ENCODE measurements at regions not wholly inside any gene's neighbourhood (a gene's known extent, or its start where the extent isn't known, plus 50 kb on each side); places are given as distances from the start of the nearest gene placed in this dataset.

- H3K36me3 ChIP-seq: no peaks in the 10 kb centered on the region
- no peak overlapping the region for H3K4me3 ChIP-seq
- no peaks in the 10 kb centered on the region for H3K9me3 ChIP-seq
- ATAC-seq (no peak), FAIRE-seq (no peak), DNase-seq (no peak)
- H3K27me3 ChIP-seq: no peaks in the 10 kb centered on the region
- no peaks in the 10 kb centered on the region for H3K4me1 ChIP-seq
- intact Hi-C loops (cut with DNase I): no loop called here
- WGBS, 2 donors: 76 to 82% methylated on average over 7 of the region's 7 CpGs
- no peak overlapping the region for H3K27ac ChIP-seq
- TF ChIP-seq, protein P1, sequence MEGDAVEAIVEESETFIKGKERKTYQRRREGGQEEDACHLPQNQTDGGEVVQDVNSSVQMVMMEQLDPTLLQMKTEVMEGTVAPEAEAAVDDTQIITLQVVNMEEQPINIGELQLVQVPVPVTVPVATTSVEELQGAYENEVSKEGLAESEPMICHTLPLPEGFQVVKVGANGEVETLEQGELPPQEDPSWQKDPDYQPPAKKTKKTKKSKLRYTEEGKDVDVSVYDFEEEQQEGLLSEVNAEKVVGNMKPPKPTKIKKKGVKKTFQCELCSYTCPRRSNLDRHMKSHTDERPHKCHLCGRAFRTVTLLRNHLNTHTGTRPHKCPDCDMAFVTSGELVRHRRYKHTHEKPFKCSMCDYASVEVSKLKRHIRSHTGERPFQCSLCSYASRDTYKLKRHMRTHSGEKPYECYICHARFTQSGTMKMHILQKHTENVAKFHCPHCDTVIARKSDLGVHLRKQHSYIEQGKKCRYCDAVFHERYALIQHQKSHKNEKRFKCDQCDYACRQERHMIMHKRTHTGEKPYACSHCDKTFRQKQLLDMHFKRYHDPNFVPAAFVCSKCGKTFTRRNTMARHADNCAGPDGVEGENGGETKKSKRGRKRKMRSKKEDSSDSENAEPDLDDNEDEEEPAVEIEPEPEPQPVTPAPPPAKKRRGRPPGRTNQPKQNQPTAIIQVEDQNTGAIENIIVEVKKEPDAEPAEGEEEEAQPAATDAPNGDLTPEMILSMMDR (IDR thresholded peaks at IDR 0.05): no peak
Observed at GRCh38 chr9:79902825-79903600, 331.2 kb downstream of the TLE4 start.

DNA sequence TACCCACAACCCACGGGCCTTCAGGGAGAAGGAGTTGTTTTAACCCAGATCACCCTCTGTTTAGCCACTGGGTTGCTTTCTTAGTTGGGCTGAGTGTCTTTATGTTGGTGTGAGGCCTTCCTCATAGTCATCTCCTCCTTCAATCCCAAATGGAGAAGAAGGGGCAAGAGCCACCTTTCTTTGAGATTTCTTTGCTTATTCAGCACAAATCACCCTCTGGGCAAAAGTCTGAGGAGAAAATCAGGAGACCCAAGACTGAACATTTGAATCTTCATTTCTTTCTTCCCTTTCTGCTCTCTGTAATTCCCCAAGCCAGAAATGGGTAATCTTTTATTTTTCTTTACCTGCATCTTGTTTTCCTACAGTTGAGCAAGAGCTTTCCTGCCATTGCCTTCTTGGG is 329.0 kb downstream of the TLE4 start:
- Histone ChIP-seq H3K36me3 (no peaks in the 10 kb centered on the region), H3K9me3 (no peaks in the 10 kb centered on the region), H3K4me1 (no peaks in the 10 kb centered on the region), H3K4me3 (no peak overlapping the region), H3K27me3 (no peaks in the 10 kb centered on the region), H3K27ac (no peak overlapping the region)
- ATAC-seq (no peak), DNase-seq (no peak), FAIRE-seq (no peak)
- TF ChIP-seq, protein P1 (IDR thresholded peaks at IDR 0.05): no peak
- WGBS, 2 donors: 48 to 56% methylated on average over 1 of the region's 1 CpG
- intact Hi-C loops (cut with DNase I): no loop called here

GRCh38 chr9:79896390-79896980 is 324.7 kb downstream of the TLE4 start:
- intact Hi-C loops (cut with DNase I): no loop called here
- H3K27me3 ChIP-seq: no peaks in the 10 kb centered on the region
- WGBS, 2 donors: 61 to 73% methylated on average over 6 of the region's 6 CpGs
- no peaks in the 10 kb centered on the region for H3K4me1 ChIP-seq
- ATAC-seq (no peak), DNase-seq (no peak), FAIRE-seq (no peak)
- no peak overlapping the region for H3K27ac ChIP-seq
- no peak overlapping the region for H3K4me3 ChIP-seq
- no peaks in the 10 kb centered on the region for H3K9me3 ChIP-seq
- H3K36me3 ChIP-seq: no peaks in the 10 kb centered on the region
- TF ChIP-seq, protein P1 (IDR thresholded peaks at IDR 0.05): no peak

GRCh38 chr9:79895232-79895631 is 323.5 kb downstream of the TLE4 start:
- TF ChIP-seq, protein P1 (IDR thresholded peaks at IDR 0.05): no peak
- Histone ChIP-seq H3K9me3 (no peaks in the 10 kb centered on the region), H3K4me3 (no peak overlapping the region), H3K27ac (no peak overlapping the region), H3K4me1 (no peaks in the 10 kb centered on the region), H3K27me3 (no peaks in the 10 kb centered on the region), H3K36me3 (no peaks in the 10 kb centered on the region)
- ATAC-seq (no peak), FAIRE-seq (no peak), DNase-seq (no peak)
- 59 to 61% methylated on average over 6 of the region's 6 CpGs for WGBS, 2 donors
- intact Hi-C loops (cut with DNase I): no loop called here

- H3K36me3 ChIP-seq: no peaks in the 10 kb centered on the region
- no peaks in the 10 kb centered on the region for H3K27me3 ChIP-seq
- DNase-seq (no peak), FAIRE-seq (no peak), ATAC-seq (no peak)
- H3K4me1 ChIP-seq: no peaks in the 10 kb centered on the region
- TF ChIP-seq, protein P1 (IDR thresholded peaks at IDR 0.05): no peak
- no peak overlapping the region for H3K27ac ChIP-seq
- no peak overlapping the region for H3K4me3 ChIP-seq
- intact Hi-C loops (cut with DNase I): no loop called here
- no peaks in the 10 kb centered on the region for H3K9me3 ChIP-seq
Observed at GRCh38 chr9:79889369-79889768, 317.6 kb downstream of the TLE4 start.

All from pancreas (tissue), 10 donors.